ENCODE measurements at regions not wholly inside any gene's neighbourhood (a gene's known extent, or its start where the extent isn't known, plus 50 kb on each side); places are given as distances from the start of the nearest gene placed in this dataset.

GRCh38 chr10:3980660-3981059 is 195.7 kb upstream of the KLF6 start:
- TF ChIP-seq CTCF (IDR thresholded peaks at IDR 0.05; ENCODE audit: unreplicated experiment): no peak
- Mint-ChIP-seq H3K27ac (ENCODE audit: unreplicated experiment) (no peak overlapping the region), H3K4me1 (ENCODE audit: unreplicated experiment) (peaks cover 4% of the 10 kb centered on the region), H3K4me3 (ENCODE audit: unreplicated experiment) (no peak overlapping the region), H3K36me3 (ENCODE audit: low read depth, unreplicated experiment) (no peaks in the 10 kb centered on the region), H3K9me3 (ENCODE audit: unreplicated experiment) (no peaks in the 10 kb centered on the region), H3K27me3 (ENCODE audit: unreplicated experiment) (no peaks in the 10 kb centered on the region)
- DNase-seq (ENCODE audit: low spot score): no peak

- H3K27me3 Mint-ChIP-seq (ENCODE audit: unreplicated experiment): no peaks in the 10 kb centered on the region
- H3K4me1 Mint-ChIP-seq (ENCODE audit: unreplicated experiment): peaks cover 4% of the 10 kb centered on the region
- no peak for DNase-seq (ENCODE audit: low spot score)
Observed at GRCh38 chr10:3980144-3980543, 195.1 kb upstream of the KLF6 start.

GRCh38 chr10:3978761-3979160 is 193.8 kb upstream of the KLF6 start:
- peaks cover 14% of the 10 kb centered on the region for H3K4me1 Mint-ChIP-seq (ENCODE audit: unreplicated experiment)
- no peak overlapping the region for H3K27ac Mint-ChIP-seq (ENCODE audit: unreplicated experiment)
- no peaks in the 10 kb centered on the region for H3K36me3 Mint-ChIP-seq (ENCODE audit: low read depth, unreplicated experiment)
- TF ChIP-seq CTCF (IDR thresholded peaks at IDR 0.05; ENCODE audit: unreplicated experiment): no peak
- no peaks in the 10 kb centered on the region for H3K9me3 Mint-ChIP-seq (ENCODE audit: unreplicated experiment)
- no peaks in the 10 kb centered on the region for H3K27me3 Mint-ChIP-seq (ENCODE audit: unreplicated experiment)
- H3K4me3 Mint-ChIP-seq (ENCODE audit: unreplicated experiment): no peak overlapping the region
- DNase-seq (ENCODE audit: low spot score): no peak

More at GRCh38 chr10:3980144-3980543, 195.1 kb upstream of the KLF6 start:
- no peak for TF ChIP-seq CTCF (IDR thresholded peaks at IDR 0.05; ENCODE audit: unreplicated experiment)
- H3K4me3 Mint-ChIP-seq (ENCODE audit: unreplicated experiment): no peak overlapping the region
- no peaks in the 10 kb centered on the region for H3K9me3 Mint-ChIP-seq (ENCODE audit: unreplicated experiment)
- no peak overlapping the region for H3K27ac Mint-ChIP-seq (ENCODE audit: unreplicated experiment)
- no peaks in the 10 kb centered on the region for H3K36me3 Mint-ChIP-seq (ENCODE audit: low read depth, unreplicated experiment)

- Mint-ChIP-seq H3K36me3 (ENCODE audit: low read depth, unreplicated experiment) (no peaks in the 10 kb centered on the region), H3K27me3 (ENCODE audit: unreplicated experiment) (no peaks in the 10 kb centered on the region), H3K4me1 (ENCODE audit: unreplicated experiment) (peaks cover 14% of the 10 kb centered on the region), H3K9me3 (ENCODE audit: unreplicated experiment) (no peaks in the 10 kb centered on the region), H3K27ac (ENCODE audit: unreplicated experiment) (no peak overlapping the region), H3K4me3 (ENCODE audit: unreplicated experiment) (no peak overlapping the region)
- DNase-seq (ENCODE audit: low spot score): no peak
- no peak for TF ChIP-seq CTCF (IDR thresholded peaks at IDR 0.05; ENCODE audit: unreplicated experiment)
Observed at GRCh38 chr10:3978174-3978573, 193.2 kb upstream of the KLF6 start.

- DNase-seq (ENCODE audit: low spot score): no peak
- H3K36me3 Mint-ChIP-seq (ENCODE audit: low read depth, unreplicated experiment): no peaks in the 10 kb centered on the region
Observed at GRCh38 chr10:3977761-3978160, 192.8 kb upstream of the KLF6 start.

More at GRCh38 chr10:3977761-3978160, 192.8 kb upstream of the KLF6 start:
- no peaks in the 10 kb centered on the region for H3K9me3 Mint-ChIP-seq (ENCODE audit: unreplicated experiment)
- H3K4me3 Mint-ChIP-seq (ENCODE audit: unreplicated experiment): no peak overlapping the region
- TF ChIP-seq CTCF (IDR thresholded peaks at IDR 0.05; ENCODE audit: unreplicated experiment): no peak
- no peak overlapping the region for H3K27ac Mint-ChIP-seq (ENCODE audit: unreplicated experiment)
- H3K4me1 Mint-ChIP-seq (ENCODE audit: unreplicated experiment): peaks cover 18% of the 10 kb centered on the region
- H3K27me3 Mint-ChIP-seq (ENCODE audit: unreplicated experiment): no peaks in the 10 kb centered on the region

Data from endothelial cell (in vitro differentiated cells).